GM19463 (cell line): ENCODE measurements at regions not wholly inside any gene's neighbourhood (a gene's known extent, or its start where the extent isn't known, plus 50 kb on each side); places are given as distances from the start of the nearest gene placed in this dataset.

Source experiments
- ATAC-seq: cut with Tn5 transposase; IDR thresholded peaks from one replicate; pipeline ENCODE4 v1.9.1; 2021; ENCODE audit warnings: mild to moderate bottlenecking, moderate library complexity; ENCODE audit not compliant: unreplicated experiment

- no peak for ATAC-seq
Observed at GRCh38 chr9:16193066-16193465, 640.2 kb downstream of the CCDC171 start.

- no peak for ATAC-seq
Observed at GRCh38 chr9:16196206-16196605, 643.4 kb downstream of the CCDC171 start.

GRCh38 chr9:16197578-16198370 lies 644.9 kb downstream of the CCDC171 start:
- no peak for ATAC-seq

- no peak for ATAC-seq
Observed at GRCh38 chr9:16198996-16199395, 646.2 kb downstream of the CCDC171 start.

- ATAC-seq, result no peak
Observed at GRCh38 chr9:16202221-16202620, 649.4 kb downstream of the CCDC171 start.

GRCh38 chr9:16202914-16203728 lies 650.3 kb downstream of the CCDC171 start:
- no peak for ATAC-seq

- no peak for ATAC-seq
Observed at GRCh38 chr9:16203729-16204573, 651.1 kb downstream of the CCDC171 start.

- ATAC-seq, result no peak
Observed at GRCh38 chr9:16205455-16205854, 652.6 kb downstream of the CCDC171 start.

- no peak for ATAC-seq
Observed at GRCh38 chr9:16206518-16206917, 653.7 kb downstream of the CCDC171 start.

GRCh38 chr9:16207161-16207560 lies 654.3 kb downstream of the CCDC171 start:
- no peak for ATAC-seq

- no peak for ATAC-seq
Observed at GRCh38 chr9:16210440-16210839, 657.6 kb downstream of the CCDC171 start.

- ATAC-seq, result no peak
Observed at GRCh38 chr9:16211946-16212345, 658.5 kb downstream of the BNC2 start.

- no peak for ATAC-seq
Observed at GRCh38 chr9:16213781-16214515, 656.5 kb downstream of the BNC2 start.

- no peak for ATAC-seq
Observed at GRCh38 chr9:16214677-16215352, 655.7 kb downstream of the BNC2 start.

GRCh38 chr9:16215353-16215680 lies 655.2 kb downstream of the BNC2 start:
- ATAC-seq, result no peak

- ATAC-seq, result no peak
Observed at GRCh38 chr9:16217943-16218701, 652.3 kb downstream of the BNC2 start.

GRCh38 chr9:16221366-16221765 lies 649.1 kb downstream of the BNC2 start:
- ATAC-seq, result peak; percentile 32

GRCh38 chr9:16221822-16222547 lies 648.5 kb downstream of the BNC2 start:
- peak; percentile 77 for ATAC-seq
